Natural killer cell treated with Interleukin-12 subunit alpha and Interleukin-12 subunit beta and Interleukin-15 and Interleukin-18, amount 100 ng/mL, for 72 hours (primary cell): ENCODE measurements at regions not wholly inside any gene's neighbourhood (a gene's known extent, or its start where the extent isn't known, plus 50 kb on each side); places are given as distances from the start of the nearest gene placed in this dataset.

ENCODE experiments used
- ATAC-seq, 2 donors: fragments of 150-1000 bp; cut with Tn5 transposase in 1 of 2; sonication (Bioruptor Pico), chemical (Tn5 transposase) in 1 of 2; 2 replicates each; pipeline ENCODE4 v1.10.0; 2021
- DNase-seq: peaks from one replicate; pipeline ENCODE4 v3.0.0; 2022; ENCODE audit warnings: low spot score
- H3K27ac Mint-ChIP-seq, 2 donors: 1 replicate in 1 of 2; 2 replicates in 1 of 2; pipeline ENCODE4 v1.8.0; 2022; ENCODE audit warnings: mixed read lengths in 2 of 2, mild to moderate bottlenecking in 1 of 2, moderate library complexity in 1 of 2
- H3K27me3 Mint-ChIP-seq, 2 donors: 1 replicate in 1 of 2; 2 replicates in 1 of 2; pipeline ENCODE4 v1.8.0; 2022; ENCODE audit warnings: mixed read lengths in 2 of 2
- H3K36me3 Mint-ChIP-seq: one replicate; pipeline ENCODE4 v1.8.0; 2022; ENCODE audit warnings: mixed read lengths
- H3K4me1 Mint-ChIP-seq, 2 donors: 1 replicate in 1 of 2; 2 replicates in 1 of 2; pipeline ENCODE4 v1.8.0; 2022; ENCODE audit warnings: low read depth in 2 of 2, mixed read lengths in 2 of 2, mild to moderate bottlenecking in 1 of 2
- H3K4me3 Mint-ChIP-seq: one replicate; pipeline ENCODE4 v1.8.0; 2022; ENCODE audit warnings: mixed read lengths
- H3K9me3 Mint-ChIP-seq: 2 replicates; pipeline ENCODE4 v1.8.0; 2022; ENCODE audit warnings: mixed read lengths

DNA sequence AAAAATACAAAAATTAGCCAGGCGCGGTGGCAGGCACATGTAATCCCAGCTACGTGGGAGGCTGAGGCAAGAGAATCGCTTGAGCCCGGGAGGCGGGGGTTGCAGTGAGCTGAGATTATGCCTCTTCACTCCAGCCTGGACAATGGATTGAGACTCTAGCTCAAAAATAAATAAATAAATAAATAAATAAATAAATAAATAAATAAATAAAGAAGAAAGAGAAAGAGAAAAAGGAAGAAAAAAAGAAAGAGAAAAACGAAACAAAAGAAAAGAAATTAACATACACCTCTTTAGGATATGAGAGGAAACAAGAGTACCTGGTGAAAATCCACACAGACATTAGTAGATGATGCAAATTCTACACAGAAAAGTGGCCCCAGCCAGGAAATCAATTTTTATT, 713.7 kb upstream of the POT1 start:
- no peak overlapping the region for H3K27ac Mint-ChIP-seq
- peaks cover 9% of the 10 kb centered on the region for H3K9me3 Mint-ChIP-seq
- H3K4me3 Mint-ChIP-seq: no peak overlapping the region
- no peaks in the 10 kb centered on the region for H3K36me3 Mint-ChIP-seq
- ATAC-seq: no peak
- no peaks in the 10 kb centered on the region for H3K27me3 Mint-ChIP-seq
- H3K4me1 Mint-ChIP-seq: no peaks in the 10 kb centered on the region
- no peak for DNase-seq

DNA sequence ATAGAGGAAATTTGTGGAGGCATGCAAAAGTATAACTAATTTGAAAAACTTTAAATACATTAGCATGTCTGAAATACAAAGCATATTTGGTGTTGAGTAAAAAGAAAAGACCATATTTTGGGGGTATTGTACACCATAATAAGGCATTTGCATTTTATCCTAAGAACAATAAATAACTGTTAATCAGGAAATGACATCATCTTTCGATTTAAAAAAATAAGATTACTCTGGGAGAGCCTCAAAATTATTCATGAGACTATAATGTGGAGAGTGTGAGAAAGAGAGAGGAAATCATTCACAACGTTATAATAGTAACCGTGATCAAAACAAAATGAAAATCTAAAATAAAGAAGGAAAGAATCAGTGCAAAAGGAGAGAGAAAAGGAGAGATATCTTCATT, 712.3 kb upstream of the POT1 start:
- peaks cover 12% of the 10 kb centered on the region for H3K9me3 Mint-ChIP-seq
- DNase-seq (no peak), ATAC-seq (no peak)
- H3K4me1 Mint-ChIP-seq: no peaks in the 10 kb centered on the region
- H3K27me3 Mint-ChIP-seq: no peaks in the 10 kb centered on the region
- H3K4me3 Mint-ChIP-seq: no peak overlapping the region
- H3K27ac Mint-ChIP-seq: no peak overlapping the region
- no peaks in the 10 kb centered on the region for H3K36me3 Mint-ChIP-seq

DNA sequence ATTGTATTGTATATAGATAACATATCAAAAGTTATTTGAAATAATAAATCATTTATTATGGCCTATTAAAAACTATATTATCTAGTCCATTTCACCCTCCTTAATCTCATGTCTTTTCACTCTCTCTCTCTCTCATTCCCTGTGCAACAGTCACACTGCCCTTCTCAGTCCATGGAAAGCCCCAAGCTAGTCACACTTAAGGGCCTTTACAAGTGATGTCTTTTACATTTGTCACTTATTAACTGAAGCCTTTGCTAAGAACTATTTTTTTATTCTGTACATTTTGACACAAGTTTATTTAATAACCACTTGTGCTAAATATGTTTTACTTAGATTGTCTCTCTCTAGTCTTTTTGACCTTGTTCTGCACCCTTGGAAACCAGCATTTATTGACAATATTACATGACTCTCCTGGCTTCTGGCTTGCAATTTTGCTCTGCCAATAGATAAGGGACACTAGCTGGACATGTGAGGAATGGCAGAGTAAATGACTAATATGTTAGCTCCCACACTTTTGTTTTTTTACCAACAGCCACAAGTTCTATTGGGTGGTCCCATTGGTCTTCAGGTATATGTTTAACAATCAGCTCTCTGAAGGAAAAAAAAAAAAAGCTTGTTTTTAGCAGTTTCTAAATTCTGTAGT, 706.8 kb upstream of the POT1 start:
- no peak overlapping the region for H3K27ac Mint-ChIP-seq
- H3K27me3 Mint-ChIP-seq: no peaks in the 10 kb centered on the region
- no peak overlapping the region for H3K4me3 Mint-ChIP-seq
- no peaks in the 10 kb centered on the region for H3K36me3 Mint-ChIP-seq
- DNase-seq (no peak), ATAC-seq (no peak)
- peaks cover 8% of the 10 kb centered on the region for H3K9me3 Mint-ChIP-seq
- H3K4me1 Mint-ChIP-seq: no peaks in the 10 kb centered on the region

DNA sequence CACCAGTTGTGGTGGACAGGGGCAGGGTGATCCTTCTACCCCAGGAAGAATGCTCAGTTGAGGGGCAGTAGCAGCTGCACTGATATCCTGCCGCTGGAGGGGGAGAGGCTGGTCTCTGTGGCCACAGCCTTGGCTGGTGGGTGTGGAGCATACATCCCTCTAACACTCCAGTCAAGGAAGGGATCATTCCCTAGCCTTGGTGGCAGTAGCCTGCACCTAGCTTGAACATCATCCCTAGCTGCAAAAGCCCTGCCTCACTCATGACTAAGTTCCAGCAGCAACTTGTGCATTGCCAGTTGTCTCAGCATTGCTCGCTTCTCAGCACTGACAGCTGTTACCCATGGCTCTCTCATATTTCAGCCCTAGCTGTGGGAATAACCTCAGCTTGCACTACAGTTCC, 688.9 kb upstream of the POT1 start:
- DNase-seq: no peak
- Mint-ChIP-seq H3K27me3 (no peaks in the 10 kb centered on the region), H3K9me3 (peaks cover 14% of the 10 kb centered on the region), H3K27ac (no peak overlapping the region), H3K4me3 (no peak overlapping the region), H3K36me3 (peaks cover 11% of the 10 kb centered on the region), H3K4me1 (peaks cover 0 to 5% of the 10 kb centered on the region in 2 donors)
- ATAC-seq: no peak

DNA sequence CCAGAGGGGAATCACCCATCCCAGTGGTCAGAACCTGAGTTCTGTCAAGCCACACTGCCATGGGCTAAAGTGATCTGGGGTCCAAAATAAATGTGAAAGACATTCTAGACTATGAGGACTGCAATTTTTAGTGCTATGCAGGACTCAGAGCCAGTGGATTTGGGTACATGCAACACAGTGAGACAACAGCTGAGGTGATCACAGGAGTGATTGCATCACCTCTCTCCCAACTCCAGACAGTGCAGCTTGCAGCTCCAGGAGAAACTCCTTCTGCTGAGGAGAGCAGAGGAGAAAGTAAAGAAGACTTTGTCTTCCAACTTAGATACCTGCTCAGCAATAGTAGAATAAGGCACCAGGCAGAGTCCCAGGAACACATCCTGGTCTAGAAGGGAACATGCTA, 682.0 kb upstream of the POT1 start:
- ATAC-seq (no peak), DNase-seq (no peak)
- no peak overlapping the region for H3K27ac Mint-ChIP-seq
- H3K9me3 Mint-ChIP-seq: peaks cover 7% of the 10 kb centered on the region
- peaks cover 6% of the 10 kb centered on the region for H3K36me3 Mint-ChIP-seq
- H3K4me1 Mint-ChIP-seq: no peaks in the 10 kb centered on the region
- H3K27me3 Mint-ChIP-seq: no peaks in the 10 kb centered on the region
- H3K4me3 Mint-ChIP-seq: no peak overlapping the region

DNA sequence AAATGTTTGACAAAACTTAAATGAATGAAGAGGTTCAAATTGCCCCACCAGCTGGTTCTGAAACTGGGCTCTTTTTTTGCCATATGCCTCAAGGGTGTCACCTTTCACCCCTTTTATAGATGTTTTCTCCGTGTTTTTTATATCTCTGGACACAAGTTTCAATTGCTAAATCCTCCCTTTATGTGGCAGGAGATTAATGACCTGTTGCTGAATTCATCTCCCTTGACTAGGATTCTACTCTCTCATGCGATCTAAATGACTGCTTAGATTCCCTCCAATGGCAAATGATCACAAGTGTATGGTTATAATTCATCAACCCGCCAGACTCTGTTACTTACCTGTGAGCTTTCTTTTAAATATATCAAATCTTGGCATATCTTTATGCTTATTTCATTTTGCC, 677.0 kb upstream of the POT1 start:
- ATAC-seq: no peak
- no peak overlapping the region for H3K27ac Mint-ChIP-seq
- H3K27me3 Mint-ChIP-seq: no peaks in the 10 kb centered on the region
- no peak for DNase-seq
- H3K4me1 Mint-ChIP-seq: no peaks in the 10 kb centered on the region
- H3K9me3 Mint-ChIP-seq: peaks cover 6% of the 10 kb centered on the region
- peaks cover 10% of the 10 kb centered on the region for H3K36me3 Mint-ChIP-seq
- no peak overlapping the region for H3K4me3 Mint-ChIP-seq

DNA sequence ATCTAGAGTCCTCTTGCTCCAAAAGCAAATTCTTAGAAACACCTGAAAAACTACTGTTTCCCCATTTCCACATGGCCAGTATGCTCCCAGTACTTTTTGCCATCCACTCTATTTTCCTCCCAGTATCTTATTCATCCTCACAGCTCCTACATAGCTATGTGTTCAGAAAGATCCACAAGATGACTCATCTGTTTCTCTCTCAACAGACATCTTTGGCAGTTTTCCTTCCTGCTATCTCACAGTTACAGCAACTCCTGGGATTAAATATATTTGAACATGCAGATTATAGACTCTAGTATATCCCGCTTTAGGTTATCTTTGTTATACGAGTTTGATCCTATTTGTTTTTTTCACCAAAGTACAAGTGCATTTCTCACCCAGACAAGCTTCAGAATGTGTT, 675.6 kb upstream of the POT1 start:
- Mint-ChIP-seq H3K4me3 (no peak overlapping the region), H3K27ac (no peak overlapping the region), H3K27me3 (no peaks in the 10 kb centered on the region), H3K9me3 (peaks cover 6% of the 10 kb centered on the region), H3K36me3 (peaks cover 5% of the 10 kb centered on the region), H3K4me1 (no peaks in the 10 kb centered on the region)
- DNase-seq (no peak), ATAC-seq (no peak)

DNA sequence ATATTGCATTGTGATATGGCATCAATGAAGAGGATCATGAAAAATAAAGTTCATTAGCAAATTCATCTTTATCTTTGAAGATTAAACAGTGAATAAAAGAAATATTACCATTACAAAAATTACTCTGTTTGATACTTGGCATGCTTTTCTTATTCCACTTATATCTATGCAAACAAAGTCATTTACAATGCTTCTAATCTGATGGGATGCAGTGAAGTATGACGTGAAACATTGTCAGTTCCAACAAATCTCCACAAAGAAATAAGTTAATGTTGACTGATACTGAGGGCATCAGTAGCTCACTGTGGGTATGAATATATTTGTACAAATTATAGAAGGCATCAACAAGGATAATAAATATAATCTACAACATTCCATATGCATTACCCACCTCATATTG, 672.8 kb upstream of the POT1 start:
- H3K9me3 Mint-ChIP-seq: peaks cover 6% of the 10 kb centered on the region
- H3K4me1 Mint-ChIP-seq: no peaks in the 10 kb centered on the region
- peaks cover 5% of the 10 kb centered on the region for H3K36me3 Mint-ChIP-seq
- no peak overlapping the region for H3K27ac Mint-ChIP-seq
- no peaks in the 10 kb centered on the region for H3K27me3 Mint-ChIP-seq
- no peak overlapping the region for H3K4me3 Mint-ChIP-seq
- no peak for ATAC-seq
- DNase-seq: no peak

DNA sequence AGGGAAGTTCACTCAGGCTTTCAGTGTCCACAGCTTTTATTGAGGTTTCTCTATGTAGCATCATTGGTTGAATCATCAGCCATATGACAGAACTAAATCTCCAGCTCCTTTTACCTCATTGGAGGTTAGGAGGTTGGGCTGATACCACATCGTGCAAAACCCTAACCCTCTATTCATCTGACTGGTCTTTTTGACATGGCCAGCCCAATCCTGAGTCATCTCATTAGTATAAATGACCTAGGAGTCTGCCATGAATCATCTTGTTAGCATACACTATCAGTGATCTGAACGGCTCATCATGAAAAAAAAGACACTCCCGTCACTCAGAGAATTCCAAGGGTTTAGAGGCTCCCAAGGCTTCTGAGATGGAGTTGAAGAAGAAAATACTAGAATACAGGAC, 669.8 kb upstream of the POT1 start:
- no peak for DNase-seq
- Mint-ChIP-seq H3K27me3 (no peaks in the 10 kb centered on the region), H3K9me3 (peaks cover 6% of the 10 kb centered on the region), H3K4me1 (no peaks in the 10 kb centered on the region), H3K36me3 (peaks cover 5% of the 10 kb centered on the region), H3K27ac (no peak overlapping the region), H3K4me3 (no peak overlapping the region)
- no peak for ATAC-seq

DNA sequence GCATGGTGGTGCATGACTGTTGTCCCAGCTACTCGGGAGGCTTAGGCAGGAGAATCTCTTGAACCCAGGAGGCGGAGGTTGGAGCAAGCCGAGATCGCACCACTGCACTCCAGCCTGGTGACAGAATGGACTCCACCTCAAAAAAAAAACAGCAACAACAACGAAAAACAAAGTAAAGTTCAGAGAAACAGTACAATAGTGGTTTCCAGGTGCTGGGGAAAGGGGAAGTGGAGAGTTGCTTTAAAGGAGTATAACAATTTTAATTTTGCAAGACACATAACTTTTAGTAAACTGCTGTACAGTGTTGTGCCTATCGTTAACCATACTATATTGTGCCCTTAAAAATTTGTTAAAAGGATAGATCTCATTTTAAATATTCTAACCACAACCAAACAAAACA, 662.7 kb upstream of the POT1 start:
- no peaks in the 10 kb centered on the region for H3K36me3 Mint-ChIP-seq
- H3K9me3 Mint-ChIP-seq: peaks cover 3% of the 10 kb centered on the region
- H3K27me3 Mint-ChIP-seq: no peaks in the 10 kb centered on the region
- no peak overlapping the region for H3K27ac Mint-ChIP-seq
- H3K4me3 Mint-ChIP-seq: no peak overlapping the region
- DNase-seq: no peak
- no peak for ATAC-seq
- H3K4me1 Mint-ChIP-seq: no peaks in the 10 kb centered on the region

DNA sequence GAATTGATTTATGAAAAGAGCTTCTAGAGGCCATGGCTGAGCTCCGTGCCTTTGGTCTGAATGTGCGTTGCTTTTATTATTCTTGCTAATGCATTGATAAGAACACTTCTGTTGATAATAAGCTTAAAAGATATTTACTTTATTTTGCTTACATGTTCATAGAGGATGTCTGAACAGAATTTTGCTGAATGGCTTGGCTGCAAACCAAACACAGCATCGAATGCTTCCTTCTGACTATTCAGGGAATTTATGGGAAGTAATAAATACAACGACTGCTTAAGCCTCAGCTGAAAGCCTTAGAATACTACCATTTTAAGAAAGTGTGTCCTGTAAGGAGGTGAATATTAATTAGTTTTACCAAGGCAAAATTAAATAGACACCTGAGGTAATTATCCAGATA, 643.5 kb upstream of the POT1 start:
- ATAC-seq: no peak
- Mint-ChIP-seq H3K4me1 (no peaks in the 10 kb centered on the region), H3K27ac (no peak overlapping the region), H3K9me3 (peaks cover 3% of the 10 kb centered on the region), H3K4me3 (no peak overlapping the region), H3K27me3 (no peaks in the 10 kb centered on the region), H3K36me3 (no peaks in the 10 kb centered on the region)
- no peak for DNase-seq

DNA sequence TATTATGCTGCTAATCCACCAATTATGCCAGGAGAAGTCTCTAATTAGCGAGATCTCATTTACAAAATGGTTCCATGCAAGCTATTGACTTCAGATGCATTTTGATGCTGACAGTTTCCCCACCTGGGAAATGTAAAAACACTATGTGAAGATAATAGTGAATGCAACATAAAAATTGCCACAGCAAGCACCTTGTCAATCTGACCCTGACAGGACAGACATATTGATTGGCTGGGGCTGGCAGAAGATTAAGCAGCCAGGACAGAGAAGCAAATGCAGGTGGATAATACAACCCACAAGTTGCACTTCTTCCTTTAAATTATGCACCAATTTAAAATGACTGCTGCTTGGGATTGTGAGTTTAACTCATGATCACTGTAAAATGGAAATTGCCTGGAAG, 642.8 kb upstream of the POT1 start:
- Mint-ChIP-seq H3K9me3 (peaks cover 3% of the 10 kb centered on the region), H3K4me1 (no peaks in the 10 kb centered on the region), H3K36me3 (no peaks in the 10 kb centered on the region), H3K4me3 (no peak overlapping the region), H3K27ac (no peak overlapping the region), H3K27me3 (no peaks in the 10 kb centered on the region)
- DNase-seq: no peak
- no peak for ATAC-seq

DNA sequence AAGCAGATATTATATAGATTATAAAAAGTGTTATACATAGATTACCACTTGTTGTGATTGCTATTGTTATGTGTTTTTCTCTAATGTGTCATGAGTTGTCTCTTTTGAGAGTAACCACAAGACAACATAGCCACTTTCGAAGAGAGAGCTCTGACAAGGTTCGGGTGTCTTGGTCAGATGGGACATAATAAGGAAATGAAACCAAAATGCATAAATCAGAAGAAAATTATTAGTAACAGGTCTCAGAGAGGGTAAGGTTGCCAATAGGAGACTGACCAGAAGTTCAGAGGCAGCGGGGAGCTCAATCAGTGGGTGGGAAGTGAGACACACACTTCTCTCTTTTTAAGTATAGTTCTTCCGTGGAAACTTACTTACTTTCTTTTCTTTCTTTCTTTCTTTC, 639.2 kb upstream of the POT1 start:
- H3K9me3 Mint-ChIP-seq: no peaks in the 10 kb centered on the region
- DNase-seq (no peak), ATAC-seq (no peak)
- H3K4me3 Mint-ChIP-seq: no peak overlapping the region
- H3K4me1 Mint-ChIP-seq: no peaks in the 10 kb centered on the region
- no peaks in the 10 kb centered on the region for H3K36me3 Mint-ChIP-seq
- H3K27me3 Mint-ChIP-seq: no peaks in the 10 kb centered on the region
- H3K27ac Mint-ChIP-seq: no peak overlapping the region

DNA sequence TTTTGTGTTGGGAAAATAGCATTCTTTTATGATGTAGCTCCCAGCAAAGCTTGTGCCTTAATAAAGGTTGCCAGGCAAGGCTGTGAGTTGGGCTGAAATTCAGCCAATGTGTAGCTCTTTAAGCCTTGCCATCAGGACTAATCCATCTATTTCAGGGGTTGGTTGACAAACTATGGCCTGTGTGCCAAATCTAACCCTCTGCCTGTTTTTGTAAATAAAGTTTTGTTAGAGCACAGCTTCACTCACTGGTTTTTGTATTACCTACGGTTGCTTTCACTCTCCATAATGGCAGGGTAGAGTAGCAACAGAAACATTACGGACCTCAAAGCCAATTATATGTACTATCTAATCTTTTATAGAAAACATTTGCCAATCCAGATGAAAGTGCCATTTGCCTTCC, 638.1 kb upstream of the POT1 start:
- Mint-ChIP-seq H3K27ac (no peak overlapping the region), H3K27me3 (no peaks in the 10 kb centered on the region), H3K36me3 (no peaks in the 10 kb centered on the region), H3K4me1 (no peaks in the 10 kb centered on the region), H3K9me3 (no peaks in the 10 kb centered on the region), H3K4me3 (no peak overlapping the region)
- DNase-seq (no peak), ATAC-seq (no peak)

DNA sequence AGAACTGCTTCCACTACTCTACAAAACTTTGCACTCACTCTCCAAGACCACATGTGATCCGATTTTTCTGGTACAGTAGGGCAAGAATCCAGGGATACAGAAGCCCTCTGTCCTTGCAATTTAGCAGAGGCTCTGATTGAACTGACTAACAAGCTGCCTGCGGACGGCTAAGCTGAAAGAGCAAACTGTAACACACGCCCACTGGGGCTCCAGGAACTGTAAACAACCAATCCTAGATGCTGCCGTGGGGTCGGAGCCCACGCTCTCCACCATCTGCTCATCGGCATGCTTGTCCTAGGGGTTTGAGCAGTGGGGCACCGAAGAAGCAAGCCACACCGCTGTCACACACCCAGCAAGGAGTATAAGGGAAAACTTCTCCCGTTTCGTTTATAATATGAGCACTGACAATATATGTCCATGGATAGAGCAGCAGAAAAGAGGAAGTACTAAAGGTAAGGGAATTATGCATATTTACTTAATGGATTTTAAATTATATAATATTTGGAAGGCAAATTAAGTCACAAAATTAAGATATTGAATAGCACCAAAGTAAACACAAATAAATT, 634.4 kb upstream of the POT1 start:
- peaks cover 6 to 14% of the 10 kb centered on the region in 2 donors for H3K4me1 Mint-ChIP-seq
- ATAC-seq: no peak
- DNase-seq: no peak
- H3K36me3 Mint-ChIP-seq: no peaks in the 10 kb centered on the region
- H3K4me3 Mint-ChIP-seq: no peak overlapping the region
- H3K9me3 Mint-ChIP-seq: no peaks in the 10 kb centered on the region
- no peak overlapping the region for H3K27ac Mint-ChIP-seq
- H3K27me3 Mint-ChIP-seq: no peaks in the 10 kb centered on the region
